Esophagus squamous epithelium (tissue), 4 donors: ENCODE measurements at regions not wholly inside any gene's neighbourhood (a gene's known extent, or its start where the extent isn't known, plus 50 kb on each side); places are given as distances from the start of the nearest gene placed in this dataset.

Experiments
- POLR2A ChIP-seq, 4 donors: fragments of 450-650 bp; IDR thresholded peaks; one replicate each; pipeline ENCODE4 v1.6.1; 2017; ENCODE audit warnings: antibody characterized with exemption in 4 of 4, mild to moderate bottlenecking in 4 of 4, moderate library complexity in 3 of 4
- TF ChIP-seq, protein P1 (sequence below), 6 experiments: fragments of 450-650 bp in 4 of 6; fragments of 200-600 bp in 2 of 6; sonication (generic) in 2 of 6; IDR thresholded peaks; one replicate each; pipeline ENCODE4 v1.5.1; 2016 to 2019; ENCODE audit warnings: antibody characterized with exemption in 6 of 6, mild to moderate bottlenecking in 4 of 6, moderate library complexity in 4 of 6

DNA sequence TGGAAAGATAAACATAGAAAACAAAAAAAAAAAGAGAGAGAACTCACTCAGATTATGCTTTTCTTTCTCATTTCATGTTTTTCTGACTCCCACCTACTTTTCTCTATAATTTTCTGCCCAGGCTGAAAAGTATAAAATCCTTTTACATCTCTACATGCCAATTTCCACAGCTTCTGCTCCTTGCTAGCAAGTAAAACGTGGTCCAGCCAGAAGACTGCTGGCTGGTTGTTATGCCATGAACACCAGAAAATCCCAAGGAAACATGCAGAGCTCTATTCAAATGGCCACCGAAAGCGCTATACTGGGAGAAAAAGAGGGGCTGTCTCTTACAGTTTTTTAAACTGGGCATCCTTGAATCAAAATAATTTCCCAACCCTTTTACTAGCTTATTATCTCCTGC lies 512.8 kb upstream of the ID4 start:
- TF ChIP-seq, protein P1, sequence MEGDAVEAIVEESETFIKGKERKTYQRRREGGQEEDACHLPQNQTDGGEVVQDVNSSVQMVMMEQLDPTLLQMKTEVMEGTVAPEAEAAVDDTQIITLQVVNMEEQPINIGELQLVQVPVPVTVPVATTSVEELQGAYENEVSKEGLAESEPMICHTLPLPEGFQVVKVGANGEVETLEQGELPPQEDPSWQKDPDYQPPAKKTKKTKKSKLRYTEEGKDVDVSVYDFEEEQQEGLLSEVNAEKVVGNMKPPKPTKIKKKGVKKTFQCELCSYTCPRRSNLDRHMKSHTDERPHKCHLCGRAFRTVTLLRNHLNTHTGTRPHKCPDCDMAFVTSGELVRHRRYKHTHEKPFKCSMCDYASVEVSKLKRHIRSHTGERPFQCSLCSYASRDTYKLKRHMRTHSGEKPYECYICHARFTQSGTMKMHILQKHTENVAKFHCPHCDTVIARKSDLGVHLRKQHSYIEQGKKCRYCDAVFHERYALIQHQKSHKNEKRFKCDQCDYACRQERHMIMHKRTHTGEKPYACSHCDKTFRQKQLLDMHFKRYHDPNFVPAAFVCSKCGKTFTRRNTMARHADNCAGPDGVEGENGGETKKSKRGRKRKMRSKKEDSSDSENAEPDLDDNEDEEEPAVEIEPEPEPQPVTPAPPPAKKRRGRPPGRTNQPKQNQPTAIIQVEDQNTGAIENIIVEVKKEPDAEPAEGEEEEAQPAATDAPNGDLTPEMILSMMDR (IDR thresholded peaks at IDR 0.05): no peak
- no peak for TF ChIP-seq POLR2A (IDR thresholded peaks at IDR 0.05)
